ENCODE measurements at regions not wholly inside any gene's neighbourhood (a gene's known extent, or its start where the extent isn't known, plus 50 kb on each side); places are given as distances from the start of the nearest gene placed in this dataset.

DNA sequence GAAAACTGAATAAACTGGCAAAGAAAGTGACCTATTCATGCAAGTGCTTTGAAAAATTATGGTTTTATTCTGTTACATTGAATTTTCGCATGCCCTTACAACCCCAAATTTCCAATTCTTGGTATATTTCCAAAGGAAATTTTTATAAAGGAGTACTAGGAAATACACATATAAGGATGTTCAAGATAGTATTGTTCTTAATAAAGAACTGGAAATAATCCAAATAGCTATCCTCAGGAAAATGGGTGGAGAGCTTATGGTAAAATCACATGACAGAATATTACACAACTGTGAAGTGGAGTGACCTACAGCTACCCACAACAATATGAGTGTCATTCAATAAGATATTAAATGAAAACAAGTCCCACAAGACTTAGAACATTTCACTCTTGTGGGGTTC is 138.9 kb upstream of the BMPER start:
- no peaks in the 10 kb centered on the region for H3K27me3 ChIP-seq
- no peaks in the 10 kb centered on the region for H3K9me3 ChIP-seq
- TF ChIP-seq POLR2A (IDR thresholded peaks at IDR 0.05) (no peak), EP300 (IDR thresholded peaks at IDR 0.05) (no peak)
- TF ChIP-seq, protein P1, sequence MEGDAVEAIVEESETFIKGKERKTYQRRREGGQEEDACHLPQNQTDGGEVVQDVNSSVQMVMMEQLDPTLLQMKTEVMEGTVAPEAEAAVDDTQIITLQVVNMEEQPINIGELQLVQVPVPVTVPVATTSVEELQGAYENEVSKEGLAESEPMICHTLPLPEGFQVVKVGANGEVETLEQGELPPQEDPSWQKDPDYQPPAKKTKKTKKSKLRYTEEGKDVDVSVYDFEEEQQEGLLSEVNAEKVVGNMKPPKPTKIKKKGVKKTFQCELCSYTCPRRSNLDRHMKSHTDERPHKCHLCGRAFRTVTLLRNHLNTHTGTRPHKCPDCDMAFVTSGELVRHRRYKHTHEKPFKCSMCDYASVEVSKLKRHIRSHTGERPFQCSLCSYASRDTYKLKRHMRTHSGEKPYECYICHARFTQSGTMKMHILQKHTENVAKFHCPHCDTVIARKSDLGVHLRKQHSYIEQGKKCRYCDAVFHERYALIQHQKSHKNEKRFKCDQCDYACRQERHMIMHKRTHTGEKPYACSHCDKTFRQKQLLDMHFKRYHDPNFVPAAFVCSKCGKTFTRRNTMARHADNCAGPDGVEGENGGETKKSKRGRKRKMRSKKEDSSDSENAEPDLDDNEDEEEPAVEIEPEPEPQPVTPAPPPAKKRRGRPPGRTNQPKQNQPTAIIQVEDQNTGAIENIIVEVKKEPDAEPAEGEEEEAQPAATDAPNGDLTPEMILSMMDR (IDR thresholded peaks at IDR 0.05), result no peak
- DNase-seq, result no peak
- no peak overlapping the region for H3K27ac ChIP-seq
- no peak overlapping the region for H3K4me3 ChIP-seq
- H3K4me1 ChIP-seq (ENCODE audit: insufficient read depth), result peaks cover 3% of the 10 kb centered on the region
- H3K36me3 ChIP-seq, result no peaks in the 10 kb centered on the region
- intact Hi-C loops (cut with DNase I), result no loop called here
- 0 to 52% (median 49%) methylated on average over 1 of the region's 1 CpG for WGBS, 3 donors

DNA sequence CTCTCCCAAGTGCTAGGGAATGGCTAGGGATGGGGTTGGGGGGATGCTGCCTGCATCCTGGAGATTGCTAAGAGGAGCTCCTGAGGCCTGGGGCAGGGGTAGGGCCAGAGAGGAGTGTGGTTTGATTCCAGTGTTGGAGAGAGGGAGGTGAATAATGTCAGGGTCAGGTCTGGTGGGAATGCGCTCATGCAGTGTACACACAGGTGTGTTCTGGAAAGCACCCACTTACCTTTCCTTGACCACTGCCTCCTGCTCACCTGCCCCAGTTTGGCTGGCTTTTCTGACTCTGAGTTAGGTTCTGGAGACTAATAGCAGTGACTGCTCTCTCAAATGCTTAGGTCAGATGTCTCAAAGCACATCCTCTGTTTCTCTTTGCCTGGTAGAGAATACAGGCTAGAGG is 135.4 kb upstream of the BMPER start:
- no peak overlapping the region for H3K4me3 ChIP-seq
- WGBS, 3 donors, result 89 to 100% (median 97%) methylated on average over 1 of the region's 1 CpG
- no peaks in the 10 kb centered on the region for H3K36me3 ChIP-seq
- H3K27ac ChIP-seq, result no peak overlapping the region
- TF ChIP-seq EP300 (IDR thresholded peaks at IDR 0.05) (no peak), POLR2A (IDR thresholded peaks at IDR 0.05) (no peak)
- no peaks in the 10 kb centered on the region for H3K27me3 ChIP-seq
- no peaks in the 10 kb centered on the region for H3K4me1 ChIP-seq (ENCODE audit: insufficient read depth)
- intact Hi-C loops (cut with DNase I), result no loop called here
- no peak for DNase-seq
- H3K9me3 ChIP-seq, result no peaks in the 10 kb centered on the region

DNA sequence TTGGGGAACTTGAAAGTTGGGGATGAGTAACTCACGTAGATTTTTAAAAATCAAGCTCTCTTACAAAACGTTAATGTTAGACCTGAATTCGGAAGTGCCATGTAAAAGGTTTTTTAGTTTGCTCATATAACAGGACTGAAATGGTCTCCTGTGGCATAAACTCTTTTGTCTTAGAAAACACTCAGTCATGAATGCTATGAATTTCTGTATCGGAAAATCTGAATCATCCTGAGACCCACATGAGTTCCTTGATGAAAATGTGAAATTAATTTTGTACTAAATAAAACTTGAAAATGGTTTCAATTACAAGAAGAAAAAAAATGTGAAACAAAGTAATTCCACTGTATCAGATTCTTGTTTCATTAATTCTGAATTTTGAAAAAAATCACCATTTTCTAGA is 134.8 kb upstream of the BMPER start:
- no peaks in the 10 kb centered on the region for H3K9me3 ChIP-seq
- intact Hi-C loops (cut with DNase I), result no loop called here
- no peaks in the 10 kb centered on the region for H3K27me3 ChIP-seq
- TF ChIP-seq, protein P1 (IDR thresholded peaks at IDR 0.05), result no peak
- TF ChIP-seq POLR2A (IDR thresholded peaks at IDR 0.05), result no peak
- no peak for TF ChIP-seq EP300 (IDR thresholded peaks at IDR 0.05)
- no peak for DNase-seq
- no peak overlapping the region for H3K4me3 ChIP-seq
- H3K36me3 ChIP-seq, result no peaks in the 10 kb centered on the region
- H3K27ac ChIP-seq, result no peak overlapping the region
- H3K4me1 ChIP-seq (ENCODE audit: insufficient read depth), result no peaks in the 10 kb centered on the region
- WGBS, 3 donors, result 90 to 95% (median 93%) methylated on average over 4 of the region's 4 CpGs

DNA sequence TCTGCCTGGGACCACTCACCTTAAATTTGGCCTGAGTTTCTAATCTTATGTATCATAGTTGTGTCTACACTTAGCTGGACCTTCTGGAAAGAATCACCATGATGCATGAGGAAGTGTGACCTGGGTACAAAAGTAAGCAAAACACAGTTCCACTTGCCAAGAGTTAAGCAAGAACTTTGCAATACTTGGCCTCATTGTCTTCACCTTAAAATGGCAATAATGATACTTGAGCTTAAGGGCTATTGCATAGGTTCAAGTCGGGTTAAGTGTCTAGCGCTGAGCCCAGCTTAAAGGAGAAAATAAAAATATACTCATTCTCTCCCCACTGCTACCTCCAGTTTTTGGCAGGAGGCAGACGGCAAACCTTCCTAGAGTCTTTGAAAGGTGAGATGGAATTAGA is 133.9 kb upstream of the BMPER start:
- Histone ChIP-seq H3K4me3 (no peak overlapping the region), H3K27me3 (no peaks in the 10 kb centered on the region), H3K9me3 (no peaks in the 10 kb centered on the region), H3K4me1 (ENCODE audit: insufficient read depth) (no peaks in the 10 kb centered on the region), H3K36me3 (no peaks in the 10 kb centered on the region), H3K27ac (no peak overlapping the region)
- WGBS, 3 donors, result 62 to 98% (median 65%) methylated on average over 3 of the region's 3 CpGs
- no peak for TF ChIP-seq EP300 (IDR thresholded peaks at IDR 0.05)
- no peak for TF ChIP-seq POLR2A (IDR thresholded peaks at IDR 0.05)
- TF ChIP-seq, protein P1 (IDR thresholded peaks at IDR 0.05), result no peak
- no peak for DNase-seq
- intact Hi-C loops (cut with DNase I), result no loop called here

DNA sequence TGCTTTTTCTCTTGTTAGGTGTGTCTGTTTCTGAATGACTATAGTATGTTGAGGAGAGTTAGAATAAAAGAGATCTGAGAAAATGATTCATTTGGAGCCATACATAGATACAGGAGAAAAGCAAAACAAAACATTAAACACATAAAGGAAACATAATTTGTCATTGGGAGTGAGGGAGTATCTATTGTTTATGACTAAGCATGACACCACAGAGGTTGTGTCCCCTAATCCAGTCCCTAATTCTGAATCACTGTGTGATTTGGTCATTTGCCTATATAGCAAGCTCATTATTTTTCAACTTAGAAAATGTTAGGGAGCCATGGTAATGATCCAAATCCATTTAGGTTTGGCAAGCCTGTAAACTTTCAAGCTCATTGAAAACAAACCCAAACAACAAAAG is 132.3 kb upstream of the BMPER start:
- TF ChIP-seq, protein P1 (IDR thresholded peaks at IDR 0.05), result no peak
- TF ChIP-seq POLR2A (IDR thresholded peaks at IDR 0.05), result no peak
- no peak for TF ChIP-seq EP300 (IDR thresholded peaks at IDR 0.05)
- no peaks in the 10 kb centered on the region for H3K27me3 ChIP-seq
- no peaks in the 10 kb centered on the region for H3K4me1 ChIP-seq (ENCODE audit: insufficient read depth)
- no peaks in the 10 kb centered on the region for H3K36me3 ChIP-seq
- H3K27ac ChIP-seq, result no peak overlapping the region
- no peak for DNase-seq
- intact Hi-C loops (cut with DNase I), result no loop called here
- no peak overlapping the region for H3K4me3 ChIP-seq
- no peaks in the 10 kb centered on the region for H3K9me3 ChIP-seq
